Liver (tissue), 7 donors: ENCODE measurements at regions not wholly inside any gene's neighbourhood (a gene's known extent, or its start where the extent isn't known, plus 50 kb on each side); places are given as distances from the start of the nearest gene placed in this dataset.

ENCODE experiments used
- DNase-seq: peaks from one replicate; pipeline ENCODE4 v3.0.0-alpha.2; 2017; ENCODE audit warnings: low spot score
- H3K27ac ChIP-seq, 2 donors: one replicate each; pipeline ENCODE4 v1.7.0; 2013; ENCODE audit warnings: inconsistent platforms in 2 of 2, low read length in 2 of 2, control low read depth in 1 of 2, low read depth in 1 of 2, mild to moderate bottlenecking in 1 of 2
- H3K27me3 ChIP-seq, 4 donors: one replicate each; pipeline versions ENCODE4 v1.6.1 to v1.7.0; 2013; ENCODE audit warnings: low read length in 3 of 4, inconsistent platforms in 1 of 4, mild to moderate bottlenecking in 1 of 4, moderate library complexity in 1 of 4; ENCODE audit not compliant: control insufficient read depth in 4 of 4, insufficient read depth in 4 of 4
- H3K36me3 ChIP-seq, 4 donors: one replicate each; pipeline versions ENCODE4 v1.6.1 to v1.7.0; 2013; ENCODE audit warnings: low read length in 3 of 4, mild to moderate bottlenecking in 3 of 4, low read depth in 1 of 4, moderate library complexity in 1 of 4; ENCODE audit not compliant: control insufficient read depth in 4 of 4, insufficient read depth in 3 of 4
- H3K4me1 ChIP-seq, 4 donors: one replicate each; pipeline versions ENCODE4 v1.6.1 to v1.7.0; 2013; ENCODE audit warnings: low read length in 3 of 4, mild to moderate bottlenecking in 3 of 4, moderate library complexity in 1 of 4; ENCODE audit not compliant: control insufficient read depth in 4 of 4, insufficient read depth in 4 of 4
- H3K4me3 ChIP-seq, 3 donors: one replicate each; pipeline versions ENCODE4 v1.6.1 to v1.7.0; 2013; ENCODE audit warnings: low read length in 3 of 3, control low read depth in 1 of 3, low read depth in 1 of 3, mild to moderate bottlenecking in 1 of 3
- H3K9ac ChIP-seq, 2 donors: one replicate each; pipeline ENCODE4 v1.7.0; 2013; ENCODE audit warnings: low read length in 2 of 2, mild to moderate bottlenecking in 2 of 2, moderate library complexity in 2 of 2, control low read depth in 1 of 2, low read depth in 1 of 2
- H3K9me3 ChIP-seq, 4 donors: one replicate each; pipeline versions ENCODE4 v1.6.1 to v1.7.0; 2013; ENCODE audit warnings: low read length in 3 of 4; ENCODE audit not compliant: control insufficient read depth in 4 of 4
- EGR1 ChIP-seq, 2 donors: IDR thresholded peaks; 2 replicates each; pipeline ENCODE4 v1.6.1; 2016 to 2018; ENCODE audit warnings: antibody characterized with exemption in 2 of 2, low read depth in 2 of 2
- FOXA1 ChIP-seq: IDR thresholded peaks from 2 replicates; pipeline ENCODE4 v1.6.1; 2016; ENCODE audit warnings: antibody characterized with exemption
- FOXA2 ChIP-seq: IDR thresholded peaks from 2 replicates; pipeline ENCODE4 v1.6.1; 2016; ENCODE audit warnings: antibody characterized with exemption
- GABPA ChIP-seq, 2 donors: IDR thresholded peaks in 1 of 2; conservative IDR thresholded peaks in 1 of 2; 2 replicates each; pipeline ENCODE4 v1.6.1; 2016; ENCODE audit warnings: antibody characterized with exemption in 2 of 2, mild to moderate bottlenecking in 1 of 2, moderate library complexity in 1 of 2
- HNF4A ChIP-seq, 2 donors: conservative IDR thresholded peaks; 2 replicates each; pipeline ENCODE4 v1.6.1; 2016; ENCODE audit warnings: antibody characterized with exemption in 2 of 2, mild to moderate bottlenecking in 2 of 2
- JUND ChIP-seq, 2 donors: IDR thresholded peaks; 2 replicates each; pipeline ENCODE4 v1.6.1; 2016; ENCODE audit warnings: antibody characterized with exemption in 2 of 2
- RAD21 ChIP-seq, 2 donors: IDR thresholded peaks; 2 replicates each; pipeline ENCODE4 v1.6.1; 2016; ENCODE audit warnings: antibody characterized with exemption in 2 of 2, mild to moderate bottlenecking in 2 of 2
- RXRA ChIP-seq, 2 donors: IDR thresholded peaks; 2 replicates each; pipeline ENCODE4 v1.6.1; 2017 to 2018; ENCODE audit warnings: antibody characterized with exemption in 2 of 2, mild to moderate bottlenecking in 1 of 2
- SP1 ChIP-seq: IDR thresholded peaks from 2 replicates; pipeline ENCODE4 v1.6.1; 2018; ENCODE audit warnings: antibody characterized with exemption, mild to moderate bottlenecking
- TAF1 ChIP-seq: conservative IDR thresholded peaks from 2 replicates; pipeline ENCODE4 v1.6.1; 2016; ENCODE audit warnings: antibody characterized with exemption, mild to moderate bottlenecking
- WGBS: extraction: QIAGEN DNeasy Blood & Tissue Kit; methylation state at CpG from one replicate; pipeline ENCODE4 v1.1.7; 2013; 5-methylcytosine and 5-hydroxymethylcytosine counted together
- TF ChIP-seq, protein P1 (sequence below): IDR thresholded peaks from 2 replicates; pipeline ENCODE4 v1.6.1; 2016; ENCODE audit warnings: antibody characterized with exemption
- TF ChIP-seq, protein P2 (sequence below): IDR thresholded peaks from 2 replicates; pipeline ENCODE4 v1.6.1; 2016; ENCODE audit warnings: antibody characterized with exemption
- TF ChIP-seq, protein P3 (sequence below): IDR thresholded peaks from 2 replicates; pipeline ENCODE4 v1.6.1; 2016; ENCODE audit warnings: antibody characterized with exemption, mild to moderate bottlenecking
- TF ChIP-seq, protein P4 (sequence below): IDR thresholded peaks from 2 replicates; pipeline ENCODE4 v1.6.1; 2016; ENCODE audit warnings: antibody characterized with exemption
- donor health status: healthy.
- donor health status: healthy.
- donor health status: healthy.
- donor health status: healthy.

GRCh38 chr14:51185754-51186153 is 54.3 kb upstream of the TMX1 start:
- H3K9ac ChIP-seq = no peak overlapping the region
- DNase-seq = no peak
- TF ChIP-seq, protein P1, sequence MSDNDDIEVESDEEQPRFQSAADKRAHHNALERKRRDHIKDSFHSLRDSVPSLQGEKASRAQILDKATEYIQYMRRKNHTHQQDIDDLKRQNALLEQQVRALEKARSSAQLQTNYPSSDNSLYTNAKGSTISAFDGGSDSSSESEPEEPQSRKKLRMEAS = no peak
- no peak for TF ChIP-seq SP1
- H3K4me1 ChIP-seq = no peaks in the 10 kb centered on the region
- H3K27me3 ChIP-seq = no peaks in the 10 kb centered on the region
- H3K36me3 ChIP-seq = no peaks in the 10 kb centered on the region
- WGBS = 63% methylated on average over 1 of the region's 1 CpG
- H3K4me3 ChIP-seq = no peak overlapping the region
- H3K27ac ChIP-seq = no peak overlapping the region
- no peaks in the 10 kb centered on the region for H3K9me3 ChIP-seq

DNA sequence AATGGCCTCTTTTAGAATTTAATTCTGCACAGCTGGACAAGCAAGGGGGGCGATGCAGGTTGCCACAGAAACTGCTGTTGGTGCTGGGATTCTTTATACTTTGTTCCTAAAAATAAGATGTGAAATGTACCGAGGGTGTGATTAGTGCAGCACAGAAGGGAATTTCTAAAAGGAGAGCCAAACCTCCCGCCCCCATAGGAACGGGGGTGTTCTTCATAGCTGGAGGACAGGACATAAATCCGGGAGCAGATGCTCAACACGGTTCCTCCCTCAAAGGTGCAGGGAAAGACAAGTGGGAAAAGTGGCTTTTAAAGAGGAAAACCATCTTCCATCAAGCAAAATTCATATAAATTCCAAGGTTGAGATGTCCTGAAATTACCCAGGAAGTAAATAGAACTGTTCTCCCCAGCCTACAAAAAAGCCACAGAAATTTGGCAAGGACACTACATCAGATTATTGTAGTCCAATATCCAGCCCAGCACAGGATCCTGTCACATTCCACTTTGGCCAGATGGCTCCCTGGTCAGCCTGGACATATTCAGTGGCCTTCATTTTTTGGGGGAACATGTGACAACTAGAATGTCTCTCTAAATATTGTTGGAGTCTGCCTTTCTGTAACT is 51.4 kb upstream of the TMX1 start:
- Histone ChIP-seq H3K27ac (no peak overlapping the region), H3K9ac (no peak overlapping the region), H3K9me3 (no peaks in the 10 kb centered on the region), H3K27me3 (no peaks in the 10 kb centered on the region), H3K36me3 (no peaks in the 10 kb centered on the region), H3K4me1 (no peaks in the 10 kb centered on the region), H3K4me3 (no peak overlapping the region)
- no peak for TF ChIP-seq JUND (IDR thresholded peaks at IDR 0.05)
- no peak for DNase-seq
- 84% methylated on average over 6 of the region's 6 CpGs for WGBS

DNA sequence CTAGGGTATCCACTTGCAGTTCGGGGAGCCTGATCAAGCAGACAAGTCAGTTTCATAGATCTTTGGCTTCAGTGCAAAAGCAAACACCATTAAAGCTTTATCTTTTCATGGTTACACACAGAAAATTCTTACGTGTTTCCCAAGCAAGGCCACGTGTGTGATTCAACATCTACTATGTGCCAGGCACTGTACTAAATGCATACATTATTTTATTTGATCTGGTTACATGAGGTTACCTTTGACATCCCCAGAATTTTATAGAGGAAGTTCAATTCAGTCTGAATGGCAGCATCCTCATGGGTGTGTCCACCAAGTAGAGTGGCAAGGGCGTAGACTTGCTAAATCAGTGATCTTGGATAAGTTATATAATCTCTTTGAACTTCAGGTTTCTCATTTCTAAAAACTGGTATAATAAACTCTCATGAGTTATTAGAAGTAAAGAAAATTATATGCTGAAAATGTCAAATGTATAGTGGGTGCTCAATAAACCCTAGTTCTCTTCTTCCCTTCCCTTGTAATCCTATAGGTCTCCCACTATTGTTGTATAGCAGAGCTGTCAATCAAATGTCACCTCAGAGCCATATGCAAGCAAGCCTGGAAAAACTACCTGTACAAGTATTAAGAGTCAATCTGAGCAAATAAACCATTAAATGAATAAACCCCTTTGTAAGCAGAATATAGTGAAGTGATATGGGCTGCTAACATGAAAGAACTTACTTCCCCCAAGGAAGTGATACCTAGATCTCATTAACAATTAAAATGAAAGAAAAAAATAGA is 50.3 kb upstream of the TMX1 start:
- Histone ChIP-seq H3K27ac (no peak overlapping the region), H3K36me3 (no peaks in the 10 kb centered on the region), H3K4me3 (no peak overlapping the region), H3K27me3 (no peaks in the 10 kb centered on the region), H3K9me3 (no peaks in the 10 kb centered on the region), H3K9ac (no peak overlapping the region), H3K4me1 (no peaks in the 10 kb centered on the region)
- TF ChIP-seq EGR1 (IDR thresholded peaks at IDR 0.05; ENCODE audit: low read depth in 2 of 2) (no peak), RAD21 (IDR thresholded peaks at IDR 0.05) (no peak), RXRA (IDR thresholded peaks at IDR 0.05) (no peak), TAF1 (no peak), GABPA (IDR thresholded peaks at IDR 0.05 in 1 of 2, conservative IDR thresholded peaks at IDR 0.05 in 1 of 2) (no peak), HNF4A (conservative IDR thresholded peaks at IDR 0.05) (no peak), SP1 (no peak), FOXA2 (no peak), FOXA1 (no peak)
- TF ChIP-seq, protein P2, sequence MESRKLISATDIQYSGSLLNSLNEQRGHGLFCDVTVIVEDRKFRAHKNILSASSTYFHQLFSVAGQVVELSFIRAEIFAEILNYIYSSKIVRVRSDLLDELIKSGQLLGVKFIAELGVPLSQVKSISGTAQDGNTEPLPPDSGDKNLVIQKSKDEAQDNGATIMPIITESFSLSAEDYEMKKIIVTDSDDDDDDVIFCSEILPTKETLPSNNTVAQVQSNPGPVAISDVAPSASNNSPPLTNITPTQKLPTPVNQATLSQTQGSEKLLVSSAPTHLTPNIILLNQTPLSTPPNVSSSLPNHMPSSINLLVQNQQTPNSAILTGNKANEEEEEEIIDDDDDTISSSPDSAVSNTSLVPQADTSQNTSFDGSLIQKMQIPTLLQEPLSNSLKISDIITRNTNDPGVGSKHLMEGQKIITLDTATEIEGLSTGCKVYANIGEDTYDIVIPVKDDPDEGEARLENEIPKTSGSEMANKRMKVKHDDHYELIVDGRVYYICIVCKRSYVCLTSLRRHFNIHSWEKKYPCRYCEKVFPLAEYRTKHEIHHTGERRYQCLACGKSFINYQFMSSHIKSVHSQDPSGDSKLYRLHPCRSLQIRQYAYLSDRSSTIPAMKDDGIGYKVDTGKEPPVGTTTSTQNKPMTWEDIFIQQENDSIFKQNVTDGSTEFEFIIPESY = no peak
- TF ChIP-seq, protein P3, sequence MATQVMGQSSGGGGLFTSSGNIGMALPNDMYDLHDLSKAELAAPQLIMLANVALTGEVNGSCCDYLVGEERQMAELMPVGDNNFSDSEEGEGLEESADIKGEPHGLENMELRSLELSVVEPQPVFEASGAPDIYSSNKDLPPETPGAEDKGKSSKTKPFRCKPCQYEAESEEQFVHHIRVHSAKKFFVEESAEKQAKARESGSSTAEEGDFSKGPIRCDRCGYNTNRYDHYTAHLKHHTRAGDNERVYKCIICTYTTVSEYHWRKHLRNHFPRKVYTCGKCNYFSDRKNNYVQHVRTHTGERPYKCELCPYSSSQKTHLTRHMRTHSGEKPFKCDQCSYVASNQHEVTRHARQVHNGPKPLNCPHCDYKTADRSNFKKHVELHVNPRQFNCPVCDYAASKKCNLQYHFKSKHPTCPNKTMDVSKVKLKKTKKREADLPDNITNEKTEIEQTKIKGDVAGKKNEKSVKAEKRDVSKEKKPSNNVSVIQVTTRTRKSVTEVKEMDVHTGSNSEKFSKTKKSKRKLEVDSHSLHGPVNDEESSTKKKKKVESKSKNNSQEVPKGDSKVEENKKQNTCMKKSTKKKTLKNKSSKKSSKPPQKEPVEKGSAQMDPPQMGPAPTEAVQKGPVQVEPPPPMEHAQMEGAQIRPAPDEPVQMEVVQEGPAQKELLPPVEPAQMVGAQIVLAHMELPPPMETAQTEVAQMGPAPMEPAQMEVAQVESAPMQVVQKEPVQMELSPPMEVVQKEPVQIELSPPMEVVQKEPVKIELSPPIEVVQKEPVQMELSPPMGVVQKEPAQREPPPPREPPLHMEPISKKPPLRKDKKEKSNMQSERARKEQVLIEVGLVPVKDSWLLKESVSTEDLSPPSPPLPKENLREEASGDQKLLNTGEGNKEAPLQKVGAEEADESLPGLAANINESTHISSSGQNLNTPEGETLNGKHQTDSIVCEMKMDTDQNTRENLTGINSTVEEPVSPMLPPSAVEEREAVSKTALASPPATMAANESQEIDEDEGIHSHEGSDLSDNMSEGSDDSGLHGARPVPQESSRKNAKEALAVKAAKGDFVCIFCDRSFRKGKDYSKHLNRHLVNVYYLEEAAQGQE = no peak
- TF ChIP-seq, protein P4, sequence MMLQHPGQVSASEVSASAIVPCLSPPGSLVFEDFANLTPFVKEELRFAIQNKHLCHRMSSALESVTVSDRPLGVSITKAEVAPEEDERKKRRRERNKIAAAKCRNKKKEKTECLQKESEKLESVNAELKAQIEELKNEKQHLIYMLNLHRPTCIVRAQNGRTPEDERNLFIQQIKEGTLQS = no peak
- 91% methylated on average over 4 of the region's 4 CpGs for WGBS
- no peak for DNase-seq
